ENCODE measurements at regions not wholly inside any gene's neighbourhood (a gene's known extent, or its start where the extent isn't known, plus 50 kb on each side); places are given as distances from the start of the nearest gene placed in this dataset.

- Histone ChIP-seq H3K4me3 (replicated peaks; ENCODE audit: low read depth, low read length) (no peak overlapping the region), H3K36me3 (ENCODE audit: control insufficient read depth, insufficient read depth, low read length) (no peaks in the 10 kb centered on the region), H3K27me3 (replicated peaks; ENCODE audit: control insufficient read depth, insufficient read depth, low read length) (no peaks in the 10 kb centered on the region)
- TF ChIP-seq, protein P1, sequence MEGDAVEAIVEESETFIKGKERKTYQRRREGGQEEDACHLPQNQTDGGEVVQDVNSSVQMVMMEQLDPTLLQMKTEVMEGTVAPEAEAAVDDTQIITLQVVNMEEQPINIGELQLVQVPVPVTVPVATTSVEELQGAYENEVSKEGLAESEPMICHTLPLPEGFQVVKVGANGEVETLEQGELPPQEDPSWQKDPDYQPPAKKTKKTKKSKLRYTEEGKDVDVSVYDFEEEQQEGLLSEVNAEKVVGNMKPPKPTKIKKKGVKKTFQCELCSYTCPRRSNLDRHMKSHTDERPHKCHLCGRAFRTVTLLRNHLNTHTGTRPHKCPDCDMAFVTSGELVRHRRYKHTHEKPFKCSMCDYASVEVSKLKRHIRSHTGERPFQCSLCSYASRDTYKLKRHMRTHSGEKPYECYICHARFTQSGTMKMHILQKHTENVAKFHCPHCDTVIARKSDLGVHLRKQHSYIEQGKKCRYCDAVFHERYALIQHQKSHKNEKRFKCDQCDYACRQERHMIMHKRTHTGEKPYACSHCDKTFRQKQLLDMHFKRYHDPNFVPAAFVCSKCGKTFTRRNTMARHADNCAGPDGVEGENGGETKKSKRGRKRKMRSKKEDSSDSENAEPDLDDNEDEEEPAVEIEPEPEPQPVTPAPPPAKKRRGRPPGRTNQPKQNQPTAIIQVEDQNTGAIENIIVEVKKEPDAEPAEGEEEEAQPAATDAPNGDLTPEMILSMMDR (IDR thresholded peaks at IDR 0.05; ENCODE audit: insufficient read depth, low read length, poor library complexity, severe bottlenecking): no peak
- no peak for DNase-seq (ENCODE audit: extremely low read depth, insufficient read length)
Measured at GRCh38 chr1:234745844-234746797, 136.1 kb upstream of the IRF2BP2 start.

GRCh38 chr1:234745276-234745675, 135.3 kb upstream of the IRF2BP2 start:
- no peaks in the 10 kb centered on the region for H3K36me3 ChIP-seq (ENCODE audit: control insufficient read depth, insufficient read depth, low read length)
- TF ChIP-seq, protein P1 (IDR thresholded peaks at IDR 0.05; ENCODE audit: insufficient read depth, low read length, poor library complexity, severe bottlenecking): no peak
- H3K27me3 ChIP-seq (replicated peaks; ENCODE audit: control insufficient read depth, insufficient read depth, low read length): no peaks in the 10 kb centered on the region
- DNase-seq (ENCODE audit: extremely low read depth, insufficient read length): no peak
- H3K4me3 ChIP-seq (replicated peaks; ENCODE audit: low read depth, low read length): no peak overlapping the region

GRCh38 chr1:234743791-234744611, 134.0 kb upstream of the IRF2BP2 start:
- TF ChIP-seq, protein P1 (IDR thresholded peaks at IDR 0.05; ENCODE audit: insufficient read depth, low read length, poor library complexity, severe bottlenecking): no peak
- Histone ChIP-seq H3K4me3 (replicated peaks; ENCODE audit: low read depth, low read length) (no peak overlapping the region), H3K27me3 (replicated peaks; ENCODE audit: control insufficient read depth, insufficient read depth, low read length) (no peaks in the 10 kb centered on the region), H3K36me3 (ENCODE audit: control insufficient read depth, insufficient read depth, low read length) (no peaks in the 10 kb centered on the region)
- DNase-seq (ENCODE audit: extremely low read depth, insufficient read length): no peak

DNA sequence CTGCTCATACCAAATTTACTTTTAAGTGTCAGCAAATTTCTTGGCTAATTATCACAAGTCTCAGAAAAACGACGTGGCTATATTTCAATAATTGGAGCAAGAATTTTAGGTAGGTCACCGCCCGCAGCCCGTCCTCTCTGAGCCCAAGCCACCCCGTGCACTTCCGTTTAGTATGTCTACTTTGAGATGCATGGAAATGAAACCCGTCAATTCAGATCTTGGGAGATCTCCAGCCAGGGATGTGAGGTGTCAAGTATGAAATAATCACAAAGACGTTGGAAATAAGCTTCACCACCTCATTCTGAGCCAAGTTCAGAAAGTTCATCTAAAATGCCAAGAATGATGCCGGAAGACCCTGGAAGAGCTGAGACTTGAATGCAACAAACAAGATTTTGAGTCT, 132.6 kb upstream of the IRF2BP2 start:
- DNase-seq (ENCODE audit: extremely low read depth, insufficient read length): no peak
- Histone ChIP-seq H3K4me3 (replicated peaks; ENCODE audit: low read depth, low read length) (no peak overlapping the region), H3K27me3 (replicated peaks; ENCODE audit: control insufficient read depth, insufficient read depth, low read length) (no peaks in the 10 kb centered on the region), H3K36me3 (ENCODE audit: control insufficient read depth, insufficient read depth, low read length) (no peaks in the 10 kb centered on the region)
- TF ChIP-seq, protein P1 (IDR thresholded peaks at IDR 0.05; ENCODE audit: insufficient read depth, low read length, poor library complexity, severe bottlenecking): no peak

- no peaks in the 10 kb centered on the region for H3K27me3 ChIP-seq (replicated peaks; ENCODE audit: control insufficient read depth, insufficient read depth, low read length)
- no peak for DNase-seq (ENCODE audit: extremely low read depth, insufficient read length)
- TF ChIP-seq, protein P1 (IDR thresholded peaks at IDR 0.05; ENCODE audit: insufficient read depth, low read length, poor library complexity, severe bottlenecking): no peak
- no peak overlapping the region for H3K4me3 ChIP-seq (replicated peaks; ENCODE audit: low read depth, low read length)
- no peaks in the 10 kb centered on the region for H3K36me3 ChIP-seq (ENCODE audit: control insufficient read depth, insufficient read depth, low read length)
Measured at GRCh38 chr1:234737967-234738314, 128.0 kb upstream of the IRF2BP2 start.

Measured in GM06990 (cell line).